Ascending aorta (tissue), 2 donors: ENCODE measurements at regions not wholly inside any gene's neighbourhood (a gene's known extent, or its start where the extent isn't known, plus 50 kb on each side); places are given as distances from the start of the nearest gene placed in this dataset.

ENCODE experiments used
- DNase-seq, 2 donors: peaks; one replicate each; pipeline ENCODE4 v3.0.0-alpha.2; 2019; ENCODE audit warnings: low spot score in 2 of 2
- H3K27ac ChIP-seq, 2 donors: fragments of 200-600 bp; sonication (generic); one replicate each; pipeline ENCODE4 v1.5.1; 2016 to 2017; ENCODE audit warnings: mild to moderate bottlenecking in 1 of 2
- H3K27me3 ChIP-seq: fragments of 200-600 bp; sonication (generic); one replicate; pipeline ENCODE4 v1.5.1; 2017
- H3K36me3 ChIP-seq, 2 donors: fragments of 200-600 bp; sonication (generic); one replicate each; pipeline ENCODE4 v1.5.1; 2016
- H3K4me1 ChIP-seq, 2 donors: fragments of 200-600 bp; sonication (generic); one replicate each; pipeline ENCODE4 v1.5.1; 2016 to 2017; ENCODE audit warnings: mild to moderate bottlenecking in 1 of 2
- H3K4me3 ChIP-seq, 2 donors: fragments of 200-600 bp; sonication (generic); one replicate each; pipeline ENCODE4 v1.5.1; 2016 to 2017; ENCODE audit warnings: mild to moderate bottlenecking in 1 of 2
- H3K9me3 ChIP-seq, 2 donors: fragments of 200-600 bp; sonication (generic); one replicate each; pipeline ENCODE4 v1.5.1; 2016
- CTCF ChIP-seq, 3 experiments: fragments of 200-600 bp in 2 of 3; fragments of 450-650 bp in 1 of 3; sonication (generic) in 2 of 3; IDR thresholded peaks; one replicate each; pipeline ENCODE4 v1.5.1; 2016 to 2019; ENCODE audit warnings: antibody characterized with exemption in 3 of 3, mild to moderate bottlenecking in 1 of 3, moderate library complexity in 1 of 3
- intact Hi-C: fragments of 100-400 bp; cut with DNase I; formaldehyde crosslinking; loops from one replicate; pipeline ENCODE4 v1.15.1; 2023

GRCh38 chr1:164183854-164184635 lies 374.9 kb upstream of the PBX1 start:
- TF ChIP-seq CTCF (IDR thresholded peaks at IDR 0.05): no peak
- H3K4me3 ChIP-seq: no peak overlapping the region
- intact Hi-C loops: no loop called here

GRCh38 chr1:164186881-164187280 lies 372.1 kb upstream of the PBX1 start:
- Histone ChIP-seq H3K27ac (no peak overlapping the region), H3K4me3 (no peak overlapping the region), H3K27me3 (no peaks in the 10 kb centered on the region), H3K9me3 (no peaks in the 10 kb centered on the region), H3K4me1 (no peaks in the 10 kb centered on the region), H3K36me3 (no peaks in the 10 kb centered on the region)
- DNase-seq: no peak
- no peak for TF ChIP-seq CTCF (IDR thresholded peaks at IDR 0.05)
- intact Hi-C loops: no loop called here

More at GRCh38 chr1:164183854-164184635, 374.9 kb upstream of the PBX1 start:
- Histone ChIP-seq H3K27me3 (no peaks in the 10 kb centered on the region), H3K9me3 (no peaks in the 10 kb centered on the region), H3K36me3 (no peaks in the 10 kb centered on the region), H3K27ac (no peak overlapping the region), H3K4me1 (no peaks in the 10 kb centered on the region)
- no peak for DNase-seq

DNA sequence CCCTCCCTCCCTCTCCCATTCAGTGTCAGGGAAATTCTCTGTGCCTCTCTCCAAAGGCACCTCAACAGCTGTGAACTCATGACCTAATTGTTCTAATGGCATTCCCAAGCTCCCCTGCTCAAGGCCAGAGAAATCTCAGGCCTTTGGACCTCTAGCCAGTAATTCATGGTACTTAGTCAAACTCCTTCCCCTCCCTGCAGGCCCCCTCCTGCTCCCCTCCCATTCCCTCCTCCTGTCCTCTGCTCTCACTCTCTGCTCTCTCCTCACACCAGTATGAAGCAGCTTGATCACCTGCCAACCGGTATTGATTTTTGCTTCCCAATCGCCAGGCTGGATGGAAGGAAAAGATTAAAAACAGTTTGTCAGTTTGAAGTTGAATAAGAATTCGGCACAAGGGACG lies 370.5 kb upstream of the PBX1 start:
- intact Hi-C loops: no loop called here
- Histone ChIP-seq H3K4me3 (no peak overlapping the region), H3K36me3 (no peaks in the 10 kb centered on the region), H3K27me3 (no peaks in the 10 kb centered on the region), H3K9me3 (no peaks in the 10 kb centered on the region), H3K27ac (no peak overlapping the region), H3K4me1 (no peaks in the 10 kb centered on the region)
- DNase-seq: no peak
- TF ChIP-seq CTCF (IDR thresholded peaks at IDR 0.05): no peak

DNA sequence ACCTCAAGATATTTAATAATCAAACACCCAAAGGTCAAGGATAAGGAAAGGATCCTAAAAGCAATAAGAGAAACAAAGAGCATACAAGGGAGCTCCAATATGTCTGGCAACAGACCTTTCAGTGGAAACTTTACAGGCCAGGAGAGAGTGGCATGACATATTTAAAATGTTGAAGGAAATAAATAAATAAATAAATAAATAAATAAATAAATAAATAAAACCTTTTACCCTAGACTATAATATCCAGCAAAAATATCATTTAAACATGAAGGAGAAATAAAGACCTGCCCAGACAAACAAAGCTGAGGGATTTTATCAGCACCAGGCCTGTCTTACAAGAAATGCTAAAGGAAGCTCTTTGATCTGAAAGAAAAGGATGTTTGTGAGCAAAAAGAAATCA lies 367.8 kb upstream of the PBX1 start:
- H3K4me1 ChIP-seq: no peaks in the 10 kb centered on the region
- intact Hi-C loops: no loop called here
- TF ChIP-seq CTCF (IDR thresholded peaks at IDR 0.05): no peak

GRCh38 chr1:164210211-164210739 lies 348.7 kb upstream of the PBX1 start:
- Histone ChIP-seq H3K36me3 (no peaks in the 10 kb centered on the region), H3K27ac (no peak overlapping the region), H3K4me1 (no peaks in the 10 kb centered on the region), H3K9me3 (no peaks in the 10 kb centered on the region), H3K4me3 (no peak overlapping the region), H3K27me3 (no peaks in the 10 kb centered on the region)
- no peak for DNase-seq
- intact Hi-C loops: no loop called here
- TF ChIP-seq CTCF (IDR thresholded peaks at IDR 0.05): no peak

More for the DNA sequence above, 367.8 kb upstream of the PBX1 start:
- H3K27me3 ChIP-seq: no peaks in the 10 kb centered on the region
- H3K27ac ChIP-seq: no peak overlapping the region
- H3K4me3 ChIP-seq: no peak overlapping the region
- no peaks in the 10 kb centered on the region for H3K36me3 ChIP-seq
- DNase-seq: no peak
- H3K9me3 ChIP-seq: no peaks in the 10 kb centered on the region
